ENCODE measurements at regions not wholly inside any gene's neighbourhood (a gene's known extent, or its start where the extent isn't known, plus 50 kb on each side); places are given as distances from the start of the nearest gene placed in this dataset.

GRCh38 chr9:107431461-107431860 is 58.1 kb downstream of the KLF4 start:
- TF ChIP-seq, protein P1, sequence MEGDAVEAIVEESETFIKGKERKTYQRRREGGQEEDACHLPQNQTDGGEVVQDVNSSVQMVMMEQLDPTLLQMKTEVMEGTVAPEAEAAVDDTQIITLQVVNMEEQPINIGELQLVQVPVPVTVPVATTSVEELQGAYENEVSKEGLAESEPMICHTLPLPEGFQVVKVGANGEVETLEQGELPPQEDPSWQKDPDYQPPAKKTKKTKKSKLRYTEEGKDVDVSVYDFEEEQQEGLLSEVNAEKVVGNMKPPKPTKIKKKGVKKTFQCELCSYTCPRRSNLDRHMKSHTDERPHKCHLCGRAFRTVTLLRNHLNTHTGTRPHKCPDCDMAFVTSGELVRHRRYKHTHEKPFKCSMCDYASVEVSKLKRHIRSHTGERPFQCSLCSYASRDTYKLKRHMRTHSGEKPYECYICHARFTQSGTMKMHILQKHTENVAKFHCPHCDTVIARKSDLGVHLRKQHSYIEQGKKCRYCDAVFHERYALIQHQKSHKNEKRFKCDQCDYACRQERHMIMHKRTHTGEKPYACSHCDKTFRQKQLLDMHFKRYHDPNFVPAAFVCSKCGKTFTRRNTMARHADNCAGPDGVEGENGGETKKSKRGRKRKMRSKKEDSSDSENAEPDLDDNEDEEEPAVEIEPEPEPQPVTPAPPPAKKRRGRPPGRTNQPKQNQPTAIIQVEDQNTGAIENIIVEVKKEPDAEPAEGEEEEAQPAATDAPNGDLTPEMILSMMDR (IDR thresholded peaks at IDR 0.05; ENCODE audit: insufficient read depth, low read depth, low read length, missing control alignments): no peak
- H3K4me3 ChIP-seq (ENCODE audit: low read length): no peak overlapping the region
- DNase-seq (ENCODE audit: low read depth): no peak

DNA sequence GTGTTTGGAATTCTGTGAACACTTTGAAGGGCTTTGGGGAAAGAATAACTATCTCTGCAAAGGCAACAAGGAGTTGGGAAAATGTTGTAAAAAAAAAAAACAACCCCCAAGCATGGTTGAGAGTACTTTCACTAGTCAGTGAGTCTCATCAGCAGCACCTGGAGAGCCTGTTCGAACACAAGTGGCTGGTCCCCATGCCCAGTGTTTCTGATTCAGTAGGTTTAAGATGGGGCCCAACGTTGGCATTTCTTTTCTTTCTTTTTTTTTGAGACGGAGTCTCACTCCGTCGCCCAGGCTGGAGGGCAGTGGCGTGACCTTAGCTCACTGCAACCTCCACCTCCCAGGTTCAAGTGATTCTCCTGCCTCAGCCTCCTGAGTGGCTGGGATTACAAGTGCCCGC is 59.5 kb downstream of the KLF4 start:
- DNase-seq (ENCODE audit: low read depth): no peak
- TF ChIP-seq, protein P1 (IDR thresholded peaks at IDR 0.05; ENCODE audit: insufficient read depth, low read depth, low read length, missing control alignments): no peak
- no peak overlapping the region for H3K4me3 ChIP-seq (ENCODE audit: low read length)

- DNase-seq (ENCODE audit: low read depth): no peak
- TF ChIP-seq, protein P1 (IDR thresholded peaks at IDR 0.05; ENCODE audit: insufficient read depth, low read depth, low read length, missing control alignments): no peak
- no peak overlapping the region for H3K4me3 ChIP-seq (ENCODE audit: low read length)
These were observed 63.4 kb downstream of the KLF4 start for GRCh38 chr9:107426126-107426525.

GRCh38 chr9:107425101-107426025 is 64.2 kb downstream of the KLF4 start:
- TF ChIP-seq, protein P1 (IDR thresholded peaks at IDR 0.05; ENCODE audit: insufficient read depth, low read depth, low read length, missing control alignments): peak; percentile 89
- no peak overlapping the region for H3K4me3 ChIP-seq (ENCODE audit: low read length)
- peak; percentile 52 for DNase-seq (ENCODE audit: low read depth)

GRCh38 chr9:107423540-107423939 is 66.0 kb downstream of the KLF4 start:
- DNase-seq (ENCODE audit: low read depth): no peak
- H3K4me3 ChIP-seq (ENCODE audit: low read length): no peak overlapping the region
- TF ChIP-seq, protein P1 (IDR thresholded peaks at IDR 0.05; ENCODE audit: insufficient read depth, low read depth, low read length, missing control alignments): no peak

DNA sequence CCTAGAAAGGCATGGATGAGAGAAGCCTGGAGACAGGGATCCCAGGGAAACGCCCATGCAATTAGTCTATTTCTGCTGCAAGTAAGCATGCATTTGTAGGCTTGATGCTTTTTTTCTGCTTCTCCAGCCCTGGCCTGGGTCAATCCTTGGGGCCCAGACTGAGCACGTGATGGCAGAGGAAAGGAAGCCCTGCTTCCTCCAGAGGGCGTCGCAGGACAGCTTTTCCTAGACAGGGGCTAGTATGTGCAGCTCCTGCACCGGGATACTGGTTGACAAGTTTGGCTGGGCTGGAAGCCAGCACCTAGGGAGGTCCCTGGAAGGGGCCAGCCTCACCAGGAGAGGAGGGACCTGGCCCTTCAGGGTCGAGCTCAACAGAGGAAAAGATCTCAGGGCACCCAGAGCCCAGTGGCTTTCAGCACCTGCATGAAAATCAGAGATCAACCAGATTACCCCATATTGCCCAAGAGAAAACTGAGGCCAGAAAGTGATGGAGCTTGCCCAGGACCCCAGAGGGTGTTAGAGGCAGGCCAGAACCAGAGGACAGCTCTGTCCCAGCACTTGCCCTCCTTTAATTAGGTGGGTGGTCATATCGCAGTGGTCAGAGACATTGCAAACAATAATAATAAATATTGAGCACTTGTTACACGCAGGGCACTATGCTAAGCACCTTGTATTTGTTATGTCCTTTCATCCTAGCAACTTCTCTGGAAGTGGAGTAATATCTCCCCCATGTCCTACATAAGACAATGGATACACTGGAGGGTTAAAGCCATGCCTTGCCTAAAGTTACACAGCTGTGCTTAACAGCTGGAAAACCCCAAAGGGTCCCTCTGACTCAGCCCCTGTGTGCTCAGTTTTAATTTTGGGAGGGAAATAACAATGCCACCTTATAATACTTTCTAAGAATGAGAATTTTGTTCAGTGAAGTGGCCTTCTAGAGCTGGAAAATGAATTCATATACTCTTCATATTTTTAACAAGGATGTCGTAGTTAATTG is 67.1 kb downstream of the KLF4 start:
- H3K4me3 ChIP-seq (ENCODE audit: low read length): no peak overlapping the region
- DNase-seq (ENCODE audit: low read depth): peak; percentile 81
- TF ChIP-seq, protein P1 (IDR thresholded peaks at IDR 0.05; ENCODE audit: insufficient read depth, low read depth, low read length, missing control alignments): peak; percentile 80

Measured in epithelial cell of esophagus (primary cell).